Stimulated activated CD8-positive, alpha-beta memory T cell treated with anti-CD3 and anti-CD28 coated beads, Interleukin-15, amount 100 ng/mL, for 1 hour (primary cell): ENCODE measurements at regions not wholly inside any gene's neighbourhood (a gene's known extent, or its start where the extent isn't known, plus 50 kb on each side); places are given as distances from the start of the nearest gene placed in this dataset.

ENCODE experiments used
- DNase-seq: peaks from one replicate; pipeline ENCODE4 v3.0.0-alpha.2; 2020; ENCODE audit warnings: low read depth

- DNase-seq, result no peak
Observed at GRCh38 chr9:118954857-118955256, 414.4 kb downstream of the BRINP1 start.

GRCh38 chr9:118957585-118957984, 411.6 kb downstream of the BRINP1 start:
- no peak for DNase-seq

GRCh38 chr9:118959366-118959765, 409.9 kb downstream of the BRINP1 start:
- DNase-seq, result no peak

- no peak for DNase-seq
Observed at GRCh38 chr9:118961857-118962256, 407.4 kb downstream of the BRINP1 start.

- DNase-seq, result no peak
Observed at GRCh38 chr9:118962426-118962825, 406.8 kb downstream of the BRINP1 start.

GRCh38 chr9:118963674-118964073, 405.6 kb downstream of the BRINP1 start:
- DNase-seq, result no peak

- DNase-seq, result no peak
Observed at GRCh38 chr9:118967901-118968300, 401.3 kb downstream of the BRINP1 start.

GRCh38 chr9:118975736-118976135, 393.5 kb downstream of the BRINP1 start:
- DNase-seq, result no peak

- DNase-seq, result no peak
Observed at GRCh38 chr9:118976160-118976559, 393.1 kb downstream of the BRINP1 start.

- no peak for DNase-seq
Observed at GRCh38 chr9:118984607-118985006, 384.6 kb downstream of the BRINP1 start.

GRCh38 chr9:118985851-118986250, 383.4 kb downstream of the BRINP1 start:
- DNase-seq, result no peak

GRCh38 chr9:118987167-118987566, 382.1 kb downstream of the BRINP1 start:
- DNase-seq, result no peak

- no peak for DNase-seq
Observed at GRCh38 chr9:118990949-118991348, 378.3 kb downstream of the BRINP1 start.

- no peak for DNase-seq
Observed at GRCh38 chr9:118991366-118992285, 377.6 kb downstream of the BRINP1 start.

- no peak for DNase-seq
Observed at GRCh38 chr9:118992813-118993794, 376.1 kb downstream of the BRINP1 start.

- no peak for DNase-seq
Observed at GRCh38 chr9:118993965-118994364, 375.3 kb downstream of the BRINP1 start.

- no peak for DNase-seq
Observed at GRCh38 chr9:119002491-119002890, 366.7 kb downstream of the BRINP1 start.

- DNase-seq, result no peak
Observed at GRCh38 chr9:119003201-119003611, 366.0 kb downstream of the BRINP1 start.

- no peak for DNase-seq
Observed at GRCh38 chr9:119003882-119004617, 365.2 kb downstream of the BRINP1 start.

GRCh38 chr9:119004618-119004990, 364.6 kb downstream of the BRINP1 start:
- DNase-seq, result no peak

- no peak for DNase-seq
Observed at GRCh38 chr9:119005162-119005561, 364.1 kb downstream of the BRINP1 start.

GRCh38 chr9:119009249-119009648, 360.0 kb downstream of the BRINP1 start:
- no peak for DNase-seq
